ENCODE measurements at regions not wholly inside any gene's neighbourhood (a gene's known extent, or its start where the extent isn't known, plus 50 kb on each side); places are given as distances from the start of the nearest gene placed in this dataset.

GRCh38 chr2:2635025-2635528 is 304.0 kb upstream of the MYT1L start (continued):
- TF ChIP-seq, protein P1, sequence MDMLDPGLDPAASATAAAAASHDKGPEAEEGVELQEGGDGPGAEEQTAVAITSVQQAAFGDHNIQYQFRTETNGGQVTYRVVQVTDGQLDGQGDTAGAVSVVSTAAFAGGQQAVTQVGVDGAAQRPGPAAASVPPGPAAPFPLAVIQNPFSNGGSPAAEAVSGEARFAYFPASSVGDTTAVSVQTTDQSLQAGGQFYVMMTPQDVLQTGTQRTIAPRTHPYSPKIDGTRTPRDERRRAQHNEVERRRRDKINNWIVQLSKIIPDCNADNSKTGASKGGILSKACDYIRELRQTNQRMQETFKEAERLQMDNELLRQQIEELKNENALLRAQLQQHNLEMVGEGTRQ (IDR thresholded peaks at IDR 0.05; ENCODE audit: borderline replicate concordance, low read depth, low read length): no peak

DNA sequence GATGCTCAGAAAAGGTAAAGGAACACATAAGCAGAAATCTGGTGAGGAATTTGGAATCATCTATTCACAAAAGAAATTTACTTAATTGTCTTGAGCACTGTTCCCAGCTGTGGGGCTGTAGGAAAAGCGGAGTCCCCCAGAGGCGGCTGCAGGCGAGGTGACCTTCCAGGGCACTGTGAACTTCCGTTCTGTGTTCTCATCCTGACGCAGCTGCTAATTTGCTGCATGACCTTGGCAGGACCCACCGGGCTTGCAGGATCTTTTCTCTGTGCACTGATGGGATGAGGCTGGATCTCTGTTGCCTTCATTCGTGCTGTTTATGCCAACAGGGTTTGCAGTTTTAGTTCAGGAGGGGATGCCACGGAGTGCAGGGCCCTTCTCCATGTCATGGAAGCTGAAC is 301.9 kb upstream of the MYT1L start:
- Histone ChIP-seq H3K79me2 (ENCODE audit: insufficient read depth) (no peaks in the 10 kb centered on the region), H3K9me3 (no peaks in the 10 kb centered on the region), H2AFZ (ENCODE audit: low read depth) (no peak overlapping the region), H4K20me1 (ENCODE audit: insufficient read depth) (no peaks in the 10 kb centered on the region), H3F3A (replicated peaks; ENCODE audit: insufficient read depth) (no peaks in the 10 kb centered on the region), H3K4me2 (no peak overlapping the region), H3K4me1 (ENCODE audit: control insufficient read depth in 1 of 2, insufficient read depth in 2 of 2, low read depth in 1 of 2, low read length in 1 of 2) (no peaks in the 10 kb centered on the region; a peak in 1 of 4 replicates), H3K9ac (no peak overlapping the region), H3K27me3 (ENCODE audit: insufficient read depth) (no peaks in the 10 kb centered on the region), H3K9me2 (no peaks in the 10 kb centered on the region), H3K4me3 (ENCODE audit: low read depth in 2 of 2, low read length in 1 of 2) (no peak overlapping the region), H3K27ac (ENCODE audit: low read depth in 2 of 2, low read length in 1 of 2) (no peak overlapping the region), H3K36me3 (replicated peaks in 1 of 2; ENCODE audit: control insufficient read depth in 1 of 2, insufficient read depth in 2 of 2, low read length in 1 of 2) (no peaks in the 10 kb centered on the region)
- ChIA-PET POLR2A (no interaction called here), CTCF (interaction anchor here (0.8 kb wide), 1 partner anchor 10 kb away, joined by 3 read pairs; no protein-coding TSS in a partner anchor)
- TF ChIP-seq RFX5 (IDR thresholded peaks at IDR 0.05; ENCODE audit: low read length): no peak
- TF ChIP-seq NRF1 (IDR thresholded peaks at IDR 0.05; ENCODE audit: low read depth, low read length): no peak
- no peak for TF ChIP-seq NFIC (IDR thresholded peaks at IDR 0.05; ENCODE audit: borderline replicate concordance)
- no peak for TF ChIP-seq MXI1 (IDR thresholded peaks at IDR 0.05; ENCODE audit: low read depth, low read length)
- TF ChIP-seq POLR2AphosphoS5 (IDR thresholded peaks at IDR 0.05; ENCODE audit: low read depth, low read length): no peak
- TF ChIP-seq, protein P2, sequence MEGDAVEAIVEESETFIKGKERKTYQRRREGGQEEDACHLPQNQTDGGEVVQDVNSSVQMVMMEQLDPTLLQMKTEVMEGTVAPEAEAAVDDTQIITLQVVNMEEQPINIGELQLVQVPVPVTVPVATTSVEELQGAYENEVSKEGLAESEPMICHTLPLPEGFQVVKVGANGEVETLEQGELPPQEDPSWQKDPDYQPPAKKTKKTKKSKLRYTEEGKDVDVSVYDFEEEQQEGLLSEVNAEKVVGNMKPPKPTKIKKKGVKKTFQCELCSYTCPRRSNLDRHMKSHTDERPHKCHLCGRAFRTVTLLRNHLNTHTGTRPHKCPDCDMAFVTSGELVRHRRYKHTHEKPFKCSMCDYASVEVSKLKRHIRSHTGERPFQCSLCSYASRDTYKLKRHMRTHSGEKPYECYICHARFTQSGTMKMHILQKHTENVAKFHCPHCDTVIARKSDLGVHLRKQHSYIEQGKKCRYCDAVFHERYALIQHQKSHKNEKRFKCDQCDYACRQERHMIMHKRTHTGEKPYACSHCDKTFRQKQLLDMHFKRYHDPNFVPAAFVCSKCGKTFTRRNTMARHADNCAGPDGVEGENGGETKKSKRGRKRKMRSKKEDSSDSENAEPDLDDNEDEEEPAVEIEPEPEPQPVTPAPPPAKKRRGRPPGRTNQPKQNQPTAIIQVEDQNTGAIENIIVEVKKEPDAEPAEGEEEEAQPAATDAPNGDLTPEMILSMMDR (IDR thresholded peaks at IDR 0.05): no peak
- DNase-seq: no peak
- 45% methylated on average over 8 of the region's 8 CpGs for WGBS (ENCODE audit: low lambda C conversion rate)

DNA sequence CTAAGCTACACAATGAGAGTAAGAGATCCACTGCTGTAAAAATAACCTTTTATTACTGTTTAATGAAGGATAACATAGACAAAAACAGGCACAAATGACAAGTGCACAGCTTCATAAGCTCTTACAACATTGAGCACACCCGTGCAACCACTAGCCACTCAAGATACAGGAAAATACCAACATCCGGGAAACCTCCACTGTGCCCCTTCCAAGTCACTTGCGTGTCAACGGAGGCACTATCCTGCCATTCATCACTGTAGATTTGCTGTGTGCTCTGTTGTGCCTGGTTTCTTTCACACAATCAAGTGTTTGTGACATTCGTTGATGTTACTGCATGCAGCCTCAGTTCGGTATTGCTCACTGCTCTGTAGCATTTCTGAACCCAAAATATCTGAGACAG is 292.9 kb upstream of the MYT1L start:
- ChIA-PET CTCF (interaction anchor here (1.6 kb wide), 1 partner anchor 16 kb away, joined by 4 read pairs; no protein-coding TSS in a partner anchor), POLR2A (no interaction called here)
- H3K9me3 ChIP-seq: no peaks in the 10 kb centered on the region
- no peaks in the 10 kb centered on the region for H3K36me3 ChIP-seq (replicated peaks in 1 of 2; ENCODE audit: control insufficient read depth in 1 of 2, insufficient read depth in 2 of 2, low read length in 1 of 2)
- DNase-seq: no peak
- no peaks in the 10 kb centered on the region for H4K20me1 ChIP-seq (ENCODE audit: insufficient read depth)
- H3F3A ChIP-seq (replicated peaks; ENCODE audit: insufficient read depth): no peaks in the 10 kb centered on the region
- H2AFZ ChIP-seq (ENCODE audit: low read depth): no peak overlapping the region
- H3K27me3 ChIP-seq (ENCODE audit: insufficient read depth): no peaks in the 10 kb centered on the region
- no peak overlapping the region for H3K27ac ChIP-seq (ENCODE audit: low read depth in 2 of 2, low read length in 1 of 2)
- no peak overlapping the region for H3K4me2 ChIP-seq
- no peak overlapping the region for H3K4me3 ChIP-seq (ENCODE audit: low read depth in 2 of 2, low read length in 1 of 2)
- 16% methylated on average over 6 of the region's 6 CpGs for WGBS (ENCODE audit: low lambda C conversion rate)
- H3K9me2 ChIP-seq: no peaks in the 10 kb centered on the region
- H3K4me1 ChIP-seq (ENCODE audit: control insufficient read depth in 1 of 2, insufficient read depth in 2 of 2, low read depth in 1 of 2, low read length in 1 of 2): no peaks in the 10 kb centered on the region; a peak in 1 of 4 replicates
- no peak overlapping the region for H3K9ac ChIP-seq
- H3K79me2 ChIP-seq (ENCODE audit: insufficient read depth): no peaks in the 10 kb centered on the region
- no peak for TF ChIP-seq YY1 (IDR thresholded peaks at IDR 0.05; ENCODE audit: low read depth)
- TF ChIP-seq GABPA (IDR thresholded peaks at IDR 0.05; ENCODE audit: low read depth): no peak
- no peak for TF ChIP-seq ELF1 (IDR thresholded peaks at IDR 0.05)
- TF ChIP-seq, protein P3, sequence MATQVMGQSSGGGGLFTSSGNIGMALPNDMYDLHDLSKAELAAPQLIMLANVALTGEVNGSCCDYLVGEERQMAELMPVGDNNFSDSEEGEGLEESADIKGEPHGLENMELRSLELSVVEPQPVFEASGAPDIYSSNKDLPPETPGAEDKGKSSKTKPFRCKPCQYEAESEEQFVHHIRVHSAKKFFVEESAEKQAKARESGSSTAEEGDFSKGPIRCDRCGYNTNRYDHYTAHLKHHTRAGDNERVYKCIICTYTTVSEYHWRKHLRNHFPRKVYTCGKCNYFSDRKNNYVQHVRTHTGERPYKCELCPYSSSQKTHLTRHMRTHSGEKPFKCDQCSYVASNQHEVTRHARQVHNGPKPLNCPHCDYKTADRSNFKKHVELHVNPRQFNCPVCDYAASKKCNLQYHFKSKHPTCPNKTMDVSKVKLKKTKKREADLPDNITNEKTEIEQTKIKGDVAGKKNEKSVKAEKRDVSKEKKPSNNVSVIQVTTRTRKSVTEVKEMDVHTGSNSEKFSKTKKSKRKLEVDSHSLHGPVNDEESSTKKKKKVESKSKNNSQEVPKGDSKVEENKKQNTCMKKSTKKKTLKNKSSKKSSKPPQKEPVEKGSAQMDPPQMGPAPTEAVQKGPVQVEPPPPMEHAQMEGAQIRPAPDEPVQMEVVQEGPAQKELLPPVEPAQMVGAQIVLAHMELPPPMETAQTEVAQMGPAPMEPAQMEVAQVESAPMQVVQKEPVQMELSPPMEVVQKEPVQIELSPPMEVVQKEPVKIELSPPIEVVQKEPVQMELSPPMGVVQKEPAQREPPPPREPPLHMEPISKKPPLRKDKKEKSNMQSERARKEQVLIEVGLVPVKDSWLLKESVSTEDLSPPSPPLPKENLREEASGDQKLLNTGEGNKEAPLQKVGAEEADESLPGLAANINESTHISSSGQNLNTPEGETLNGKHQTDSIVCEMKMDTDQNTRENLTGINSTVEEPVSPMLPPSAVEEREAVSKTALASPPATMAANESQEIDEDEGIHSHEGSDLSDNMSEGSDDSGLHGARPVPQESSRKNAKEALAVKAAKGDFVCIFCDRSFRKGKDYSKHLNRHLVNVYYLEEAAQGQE (IDR thresholded peaks at IDR 0.05; ENCODE audit: low read depth, low read length): no peak
- TF ChIP-seq MXI1 (IDR thresholded peaks at IDR 0.05; ENCODE audit: low read depth, low read length): no peak
- TF ChIP-seq TAF1 (IDR thresholded peaks at IDR 0.05; ENCODE audit: borderline replicate concordance, low read depth, low read length): no peak
- no peak for TF ChIP-seq EZH2phosphoT487 (IDR thresholded peaks at IDR 0.05; ENCODE audit: borderline replicate concordance, low read depth)
- no peak for TF ChIP-seq TCF12 (IDR thresholded peaks at IDR 0.05)
- no peak for TF ChIP-seq RCOR1 (IDR thresholded peaks at IDR 0.05; ENCODE audit: low read length)
- TF ChIP-seq, protein P2 (IDR thresholded peaks at IDR 0.05): no peak
- TF ChIP-seq CHD2 (IDR thresholded peaks at IDR 0.05; ENCODE audit: low read length, partially characterized antibody): no peak
- TF ChIP-seq PBX3 (IDR thresholded peaks at IDR 0.05): no peak
